NCI-H2171 treated with DMSO at 0.1 percent for 48 hours (cell line): ENCODE measurements at regions not wholly inside any gene's neighbourhood (a gene's known extent, or its start where the extent isn't known, plus 50 kb on each side); places are given as distances from the start of the nearest gene placed in this dataset.
"Not testable (repeated sequence)": the region's sequence is repeated elsewhere in the genome, so short reads cannot be mapped to it uniquely, and the experiment has no call there.

Experiments
- DNase-seq: peaks from one replicate; lab custom pipeline; 2025; lab: John Stamatoyannopoulos, UW

- DNase-seq: no peak
These were observed 136.2 kb upstream of the SHH start for GRCh38 chr7:155948423-155948822.

GRCh38 chr7:155947051-155947450 lies 134.8 kb upstream of the SHH start:
- no peak for DNase-seq

- DNase-seq: no peak
These were observed 133.5 kb upstream of the SHH start for GRCh38 chr7:155945670-155946325.

GRCh38 chr7:155944901-155945300 lies 132.6 kb upstream of the SHH start:
- no peak for DNase-seq

- no peak for DNase-seq
These were observed 131.1 kb upstream of the SHH start for GRCh38 chr7:155943251-155943899.

GRCh38 chr7:155942226-155942950 lies 130.1 kb upstream of the SHH start:
- no peak for DNase-seq

GRCh38 chr7:155941688-155942087 lies 129.4 kb upstream of the SHH start:
- DNase-seq: no peak

GRCh38 chr7:155939350-155939749 lies 127.1 kb upstream of the SHH start:
- DNase-seq: no peak

GRCh38 chr7:155938129-155938528 lies 125.9 kb upstream of the SHH start:
- no peak for DNase-seq

- no peak for DNase-seq
These were observed 123.5 kb upstream of the SHH start for GRCh38 chr7:155935726-155936125.

GRCh38 chr7:155935005-155935557 lies 122.8 kb upstream of the SHH start:
- no peak for DNase-seq

GRCh38 chr7:155932324-155932723 lies 120.1 kb upstream of the SHH start:
- not testable (repeated sequence) for DNase-seq

- no peak for DNase-seq
These were observed 119.3 kb upstream of the SHH start for GRCh38 chr7:155931396-155932085.

- no peak for DNase-seq
These were observed 118.3 kb upstream of the SHH start for GRCh38 chr7:155930527-155930926.

- DNase-seq: no peak
These were observed 117.8 kb upstream of the SHH start for GRCh38 chr7:155930061-155930460.

GRCh38 chr7:155928583-155928982 lies 116.3 kb upstream of the SHH start:
- DNase-seq: no peak

GRCh38 chr7:155927905-155928304 lies 115.6 kb upstream of the SHH start:
- DNase-seq: no peak

GRCh38 chr7:155925682-155926081 lies 113.4 kb upstream of the SHH start:
- no peak for DNase-seq

GRCh38 chr7:155922067-155922816 lies 110.0 kb upstream of the SHH start:
- DNase-seq: no peak

GRCh38 chr7:155921804-155922066 lies 109.5 kb upstream of the SHH start:
- DNase-seq: no peak

- DNase-seq: no peak
These were observed 109.0 kb upstream of the SHH start for GRCh38 chr7:155921086-155921803.
